Peyer's patch (tissue), 4 donors: ENCODE measurements at regions not wholly inside any gene's neighbourhood (a gene's known extent, or its start where the extent isn't known, plus 50 kb on each side); places are given as distances from the start of the nearest gene placed in this dataset.

Source experiments
- CTCF ChIP-seq, 6 experiments: fragments of 450-650 bp in 4 of 6; fragments of 200-600 bp in 2 of 6; sonication (generic) in 1 of 6; IDR thresholded peaks; one replicate each; pipeline ENCODE4 v1.5.1; 2017 to 2019; ENCODE audit warnings: antibody characterized with exemption in 6 of 6, mild to moderate bottlenecking in 3 of 6, moderate library complexity in 1 of 6
- POLR2A ChIP-seq, 2 donors: fragments of 450-650 bp; IDR thresholded peaks; one replicate each; pipeline ENCODE4 v1.5.1; 2017; ENCODE audit warnings: antibody characterized with exemption in 2 of 2, mild to moderate bottlenecking in 2 of 2, moderate library complexity in 2 of 2

GRCh38 chr5:8683496-8683895 is 814.5 kb downstream of the MTRR start:
- TF ChIP-seq CTCF (IDR thresholded peaks at IDR 0.05) = no peak
- no peak for TF ChIP-seq POLR2A (IDR thresholded peaks at IDR 0.05)
